ENCODE measurements at regions not wholly inside any gene's neighbourhood (a gene's known extent, or its start where the extent isn't known, plus 50 kb on each side); places are given as distances from the start of the nearest gene placed in this dataset.

DNA sequence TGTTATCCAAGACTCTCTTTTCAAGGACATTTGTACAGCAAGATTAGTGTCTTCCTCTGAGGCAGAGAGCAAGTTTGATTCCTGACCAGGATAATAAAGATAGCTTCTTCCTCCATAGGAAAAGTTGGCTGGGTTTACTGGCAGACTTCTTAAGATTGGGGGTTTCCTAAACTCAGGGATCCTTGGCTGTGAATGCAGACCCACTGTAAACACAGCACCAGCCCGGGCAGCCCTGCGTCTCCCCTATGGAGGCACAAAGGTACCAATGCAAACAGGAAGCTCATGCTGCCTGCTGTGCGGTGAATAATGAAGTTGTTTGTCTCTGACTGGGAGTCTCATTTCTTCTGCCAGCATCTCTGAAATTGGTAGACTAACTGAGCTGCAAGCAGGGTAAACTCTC is 96.2 kb upstream of the ARHGAP28 start:
- TF ChIP-seq, protein P1, sequence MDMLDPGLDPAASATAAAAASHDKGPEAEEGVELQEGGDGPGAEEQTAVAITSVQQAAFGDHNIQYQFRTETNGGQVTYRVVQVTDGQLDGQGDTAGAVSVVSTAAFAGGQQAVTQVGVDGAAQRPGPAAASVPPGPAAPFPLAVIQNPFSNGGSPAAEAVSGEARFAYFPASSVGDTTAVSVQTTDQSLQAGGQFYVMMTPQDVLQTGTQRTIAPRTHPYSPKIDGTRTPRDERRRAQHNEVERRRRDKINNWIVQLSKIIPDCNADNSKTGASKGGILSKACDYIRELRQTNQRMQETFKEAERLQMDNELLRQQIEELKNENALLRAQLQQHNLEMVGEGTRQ (IDR thresholded peaks at IDR 0.05; ENCODE audit: low read length): no peak
- TF ChIP-seq POLR2AphosphoS5 (IDR thresholded peaks at IDR 0.05; ENCODE audit: low read depth, low read length): no peak
- TF ChIP-seq ASH2L (IDR thresholded peaks at IDR 0.05; ENCODE audit: low read length): no peak
- TF ChIP-seq, protein P2, sequence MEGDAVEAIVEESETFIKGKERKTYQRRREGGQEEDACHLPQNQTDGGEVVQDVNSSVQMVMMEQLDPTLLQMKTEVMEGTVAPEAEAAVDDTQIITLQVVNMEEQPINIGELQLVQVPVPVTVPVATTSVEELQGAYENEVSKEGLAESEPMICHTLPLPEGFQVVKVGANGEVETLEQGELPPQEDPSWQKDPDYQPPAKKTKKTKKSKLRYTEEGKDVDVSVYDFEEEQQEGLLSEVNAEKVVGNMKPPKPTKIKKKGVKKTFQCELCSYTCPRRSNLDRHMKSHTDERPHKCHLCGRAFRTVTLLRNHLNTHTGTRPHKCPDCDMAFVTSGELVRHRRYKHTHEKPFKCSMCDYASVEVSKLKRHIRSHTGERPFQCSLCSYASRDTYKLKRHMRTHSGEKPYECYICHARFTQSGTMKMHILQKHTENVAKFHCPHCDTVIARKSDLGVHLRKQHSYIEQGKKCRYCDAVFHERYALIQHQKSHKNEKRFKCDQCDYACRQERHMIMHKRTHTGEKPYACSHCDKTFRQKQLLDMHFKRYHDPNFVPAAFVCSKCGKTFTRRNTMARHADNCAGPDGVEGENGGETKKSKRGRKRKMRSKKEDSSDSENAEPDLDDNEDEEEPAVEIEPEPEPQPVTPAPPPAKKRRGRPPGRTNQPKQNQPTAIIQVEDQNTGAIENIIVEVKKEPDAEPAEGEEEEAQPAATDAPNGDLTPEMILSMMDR (IDR thresholded peaks at IDR 0.05; ENCODE audit: control extremely low read depth in 1 of 3, insufficient read depth in 1 of 3, low read depth in 1 of 3, low read length in 3 of 3): no peak
- TF ChIP-seq SIN3A (conservative IDR thresholded peaks at IDR 0.05 in 1 of 2, IDR thresholded peaks at IDR 0.05 in 1 of 2; ENCODE audit: low read depth in 1 of 2, low read length in 2 of 2): no peak
- TF ChIP-seq TAF1 (IDR thresholded peaks at IDR 0.05; ENCODE audit: low read depth, low read length): no peak
- no peak for TF ChIP-seq SRF (IDR thresholded peaks at IDR 0.05; ENCODE audit: low read depth, low read length)
- no peak for TF ChIP-seq GTF2F1 (IDR thresholded peaks at IDR 0.05; ENCODE audit: borderline replicate concordance, low read depth, low read length)
